GF-D8 (cell line): ENCODE measurements at regions not wholly inside any gene's neighbourhood (a gene's known extent, or its start where the extent isn't known, plus 50 kb on each side); places are given as distances from the start of the nearest gene placed in this dataset.

Source experiments
- DNase-seq: peaks from one replicate; lab custom pipeline; 2025; lab: John Stamatoyannopoulos, UW

DNA sequence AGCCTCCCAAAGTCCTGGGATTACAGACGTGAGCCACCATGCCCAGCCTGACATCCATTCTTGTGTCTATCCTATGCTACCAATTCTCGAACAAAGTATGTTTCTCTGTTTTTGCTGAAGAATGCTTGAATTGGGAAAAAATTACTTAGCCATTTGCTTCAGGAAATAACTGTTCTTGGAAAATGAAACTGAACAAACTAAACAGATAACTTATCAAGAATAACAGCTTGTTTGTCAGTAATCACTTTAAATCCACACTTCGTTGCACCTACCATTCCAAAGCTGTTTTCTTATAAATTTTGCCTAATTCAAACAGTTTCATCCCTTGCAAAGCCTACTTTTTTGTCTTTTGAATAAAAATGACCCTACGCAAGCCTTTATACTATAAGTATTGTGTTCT, 672.9 kb downstream of the SUCLG1 start:
- no peak for DNase-seq

DNA sequence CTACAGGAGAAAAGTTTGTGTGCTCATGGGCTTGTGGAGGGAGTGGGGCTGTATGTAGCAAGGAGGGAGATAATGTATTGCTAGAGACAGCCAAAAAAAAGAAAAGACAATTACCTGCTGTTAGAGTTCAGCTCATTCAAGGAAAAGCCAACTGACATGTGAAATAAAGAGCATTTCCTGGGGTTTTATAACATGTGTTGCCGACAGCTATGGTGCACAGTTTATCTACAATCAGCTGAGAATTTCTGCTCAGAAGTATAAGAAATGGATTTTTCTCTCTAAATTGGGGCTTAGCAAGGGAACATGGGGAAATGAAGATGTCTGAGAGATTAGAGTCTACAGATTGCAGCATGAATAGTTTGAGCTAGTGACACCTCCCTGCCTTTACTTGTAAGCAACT, 674.1 kb downstream of the SUCLG1 start:
- DNase-seq = no peak

DNA sequence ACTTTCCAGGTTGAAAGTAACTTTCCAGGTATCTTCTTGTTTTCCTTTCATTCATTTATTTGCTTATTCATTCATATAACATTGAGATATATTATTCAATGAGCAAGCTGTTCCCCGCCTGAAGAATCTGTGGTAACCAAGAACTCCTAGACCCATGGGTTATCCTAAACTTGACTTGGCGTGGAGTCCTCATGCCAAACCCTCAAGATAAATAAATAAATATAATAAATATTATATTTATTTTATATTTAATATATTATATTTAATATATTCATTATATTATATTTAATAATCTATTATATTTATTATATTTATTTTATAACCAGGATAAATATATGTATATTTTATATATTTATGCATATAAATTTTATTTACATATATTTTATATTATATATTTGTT, 674.8 kb downstream of the SUCLG1 start:
- DNase-seq = no peak

DNA sequence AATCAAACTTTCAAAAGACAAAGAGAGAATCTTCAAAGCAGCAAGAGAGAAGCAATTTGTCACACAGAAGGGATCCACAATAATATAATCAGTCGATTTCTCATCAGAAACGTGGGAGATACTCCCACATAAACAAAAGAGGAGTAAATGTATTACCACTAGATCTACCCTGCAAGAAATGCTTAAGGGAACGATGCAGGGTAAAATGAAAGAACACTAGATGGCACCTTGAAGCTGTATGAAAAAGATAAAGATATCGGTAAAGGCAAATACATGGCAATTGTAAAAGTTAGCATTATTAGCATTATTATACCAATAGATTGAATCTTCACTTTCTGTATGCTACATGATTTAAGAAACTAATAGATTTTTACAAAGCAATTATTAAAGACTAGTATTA, 677.0 kb downstream of the SUCLG1 start:
- no peak for DNase-seq

DNA sequence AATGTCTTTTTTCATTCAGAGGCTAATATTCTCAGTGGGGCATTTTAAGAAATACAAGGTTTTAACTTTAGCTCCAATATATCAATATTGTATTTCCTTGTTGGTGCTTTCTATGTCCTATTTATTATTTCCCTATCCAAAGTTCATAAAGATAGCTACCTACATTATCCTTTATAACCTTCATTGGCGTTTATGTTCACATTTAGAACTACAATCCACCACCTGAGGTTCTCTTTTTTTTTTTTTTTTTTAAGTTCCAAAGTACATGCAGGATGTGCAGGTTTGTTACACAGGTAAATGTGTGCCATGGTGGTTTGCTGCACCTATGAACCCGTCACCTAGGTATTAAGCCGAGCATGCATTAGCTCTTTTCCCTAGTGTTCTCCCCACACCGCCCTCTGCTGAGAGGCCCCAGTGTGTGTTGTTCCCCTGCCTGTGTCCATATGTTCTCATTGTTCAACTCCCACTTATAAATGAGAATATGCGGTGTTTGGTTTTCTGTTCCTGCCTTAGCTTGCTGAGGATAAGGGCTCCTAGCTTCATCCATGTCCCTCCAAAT, 694.6 kb downstream of the SUCLG1 start:
- no peak for DNase-seq

DNA sequence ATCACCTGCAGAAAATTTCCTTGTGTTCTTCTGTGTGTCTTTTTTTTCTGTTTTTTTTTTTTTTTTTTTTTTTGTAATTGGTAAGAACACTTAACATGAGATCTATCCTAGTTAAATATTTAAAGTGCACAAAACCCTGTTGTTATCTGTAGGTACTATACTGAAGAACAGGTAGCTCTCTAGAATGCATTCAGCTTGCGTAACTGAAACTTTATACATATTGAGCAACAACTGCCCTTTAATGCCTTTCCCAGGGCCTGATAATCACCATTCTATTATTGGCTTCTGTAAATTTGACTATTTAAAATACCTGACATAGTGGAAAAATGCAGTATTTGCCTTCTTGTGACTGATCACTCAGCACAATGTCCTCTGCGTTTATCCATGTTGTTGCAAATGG, 701.8 kb downstream of the SUCLG1 start:
- no peak for DNase-seq

DNA sequence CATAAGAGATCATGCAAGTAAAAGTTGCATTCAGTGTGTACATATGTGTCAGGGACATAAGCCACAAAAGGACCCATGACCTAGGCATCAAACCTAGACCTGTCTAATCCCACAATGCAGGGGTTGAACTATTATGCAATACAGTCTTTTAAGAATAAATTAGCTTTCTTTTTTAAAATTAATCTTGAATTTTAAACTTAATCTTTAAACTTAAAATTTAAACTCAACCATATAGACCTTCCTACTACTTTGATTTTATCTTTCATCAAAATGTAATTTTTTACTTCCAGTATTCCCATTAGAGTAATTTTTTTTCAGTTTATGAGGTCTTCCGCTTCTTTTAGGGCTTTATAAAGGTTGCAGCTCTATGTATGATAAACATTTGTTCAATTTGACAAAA, 702.9 kb downstream of the SUCLG1 start:
- DNase-seq = no peak

DNA sequence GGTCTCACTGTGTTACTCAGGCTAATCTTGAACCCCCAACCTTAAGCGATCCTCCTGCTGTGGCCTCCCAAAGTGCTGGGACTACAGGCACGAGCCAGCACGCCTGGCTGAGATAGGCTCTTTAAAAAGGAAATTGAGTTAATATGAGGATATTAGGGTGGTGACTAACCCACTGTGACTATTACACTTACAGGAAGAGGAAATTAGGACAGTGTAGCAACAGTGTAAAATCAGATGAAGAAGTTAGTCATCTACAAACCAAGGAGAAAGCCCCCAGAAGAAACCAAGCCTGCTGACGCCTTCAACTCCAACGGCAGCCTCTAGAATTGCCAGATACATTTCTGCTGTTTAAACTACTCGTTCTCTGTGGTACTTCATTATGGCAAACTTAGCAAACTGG, 711.9 kb downstream of the SUCLG1 start:
- no peak for DNase-seq

DNA sequence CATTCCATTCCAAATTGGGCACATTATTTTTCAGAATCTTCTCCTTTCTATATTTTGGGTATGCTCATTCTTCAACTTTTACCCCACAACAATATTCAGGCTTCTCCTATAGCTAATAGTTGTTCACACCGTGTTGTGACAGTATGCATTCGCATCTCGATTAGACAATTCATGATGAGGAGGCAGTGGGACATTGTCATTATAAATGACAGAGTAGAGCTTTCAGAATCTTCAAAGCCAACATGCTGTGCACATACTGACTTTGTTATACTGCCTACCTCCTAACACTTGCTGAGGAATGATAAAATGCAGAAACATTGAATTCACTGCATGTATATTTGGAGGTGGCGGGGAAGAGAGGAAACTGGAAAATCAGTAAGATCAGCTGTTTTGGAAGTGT, 714.2 kb downstream of the SUCLG1 start:
- no peak for DNase-seq

DNA sequence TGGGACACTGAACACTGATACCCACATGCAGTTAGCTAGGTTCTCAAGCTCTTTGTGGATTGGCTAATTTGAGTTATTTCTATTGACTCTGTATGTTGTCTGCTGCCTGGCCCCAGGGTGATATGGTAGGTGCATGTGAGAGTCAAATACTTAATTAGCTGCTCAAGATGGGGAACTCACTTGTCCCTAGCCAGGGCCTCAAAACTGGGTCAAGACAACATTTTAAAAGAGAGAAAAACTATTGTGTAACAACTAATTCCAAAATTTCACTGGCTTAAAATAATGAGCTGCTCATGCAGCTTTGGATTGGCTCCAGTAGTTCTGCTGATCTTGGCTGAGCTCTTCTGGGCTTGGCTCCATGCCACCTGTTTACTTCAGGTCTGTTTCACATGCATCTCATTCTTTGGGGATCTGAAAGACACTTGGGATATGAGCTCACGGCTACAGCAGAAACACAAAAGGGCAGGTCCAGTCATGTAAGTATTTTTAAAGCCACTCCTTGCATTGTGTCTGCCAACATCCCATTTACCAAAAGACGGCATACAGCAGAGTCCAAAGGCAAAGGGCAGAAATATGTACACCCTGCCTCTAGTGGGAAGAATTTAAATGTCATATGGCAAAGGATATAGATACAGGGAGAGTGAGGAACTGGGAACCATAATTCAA, 716.8 kb downstream of the SUCLG1 start:
- DNase-seq = no peak

DNA sequence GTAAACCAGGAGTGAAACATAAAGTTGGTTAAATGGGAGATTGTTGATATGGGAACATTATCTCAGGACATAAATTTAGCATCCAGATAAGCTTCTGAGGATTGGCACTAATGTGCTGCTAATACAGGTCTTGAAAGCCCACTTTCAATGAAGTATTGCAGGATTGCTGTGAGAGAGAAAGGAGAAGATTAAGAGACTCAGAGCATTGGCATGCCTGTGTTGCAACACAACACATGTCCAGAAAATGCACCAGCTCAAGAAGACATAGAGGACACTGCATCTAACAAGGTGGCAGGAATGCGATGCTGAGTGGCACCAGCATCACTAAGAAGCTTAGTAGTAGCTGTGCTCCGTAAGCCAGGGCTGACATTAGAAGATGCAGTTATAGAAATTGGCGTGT, 728.9 kb downstream of the SUCLG1 start:
- no peak for DNase-seq

DNA sequence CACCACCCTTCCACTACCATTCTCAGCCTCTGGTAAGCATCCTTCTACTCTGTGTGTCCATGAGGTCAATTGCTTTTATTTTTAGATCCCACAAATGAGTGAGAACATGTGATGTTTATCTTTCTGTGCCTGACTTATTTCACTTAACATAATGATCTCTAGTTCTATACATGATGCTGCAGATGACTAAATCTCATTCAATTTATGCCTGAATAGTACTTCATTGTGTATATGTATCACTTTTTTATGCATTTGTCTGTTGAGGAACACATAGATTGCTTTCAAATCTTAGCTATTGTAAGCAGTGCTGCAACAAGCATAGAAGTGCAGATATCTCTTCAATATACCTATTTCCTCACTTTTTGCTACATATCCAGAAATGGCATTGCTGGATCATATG, 733.3 kb downstream of the SUCLG1 start:
- no peak for DNase-seq

DNA sequence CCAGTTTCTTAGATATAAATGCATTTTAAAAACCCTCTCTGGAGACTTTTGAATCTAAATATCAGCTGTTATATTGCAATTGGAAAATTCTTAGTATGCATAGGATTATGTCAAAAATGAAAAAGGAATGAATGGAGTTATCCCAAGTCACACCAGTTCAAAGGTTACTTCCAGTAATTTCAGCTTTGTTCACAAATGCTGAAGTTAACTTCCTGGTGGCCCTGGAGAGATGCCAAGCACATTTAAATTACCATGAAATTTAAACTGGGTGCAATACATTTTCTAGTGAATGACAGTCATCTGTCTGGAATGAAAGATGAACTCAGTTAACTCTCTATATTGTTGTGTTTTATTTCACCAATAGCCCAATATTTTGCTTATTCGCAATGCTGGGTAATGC, 753.9 kb downstream of the SUCLG1 start:
- DNase-seq = no peak

DNA sequence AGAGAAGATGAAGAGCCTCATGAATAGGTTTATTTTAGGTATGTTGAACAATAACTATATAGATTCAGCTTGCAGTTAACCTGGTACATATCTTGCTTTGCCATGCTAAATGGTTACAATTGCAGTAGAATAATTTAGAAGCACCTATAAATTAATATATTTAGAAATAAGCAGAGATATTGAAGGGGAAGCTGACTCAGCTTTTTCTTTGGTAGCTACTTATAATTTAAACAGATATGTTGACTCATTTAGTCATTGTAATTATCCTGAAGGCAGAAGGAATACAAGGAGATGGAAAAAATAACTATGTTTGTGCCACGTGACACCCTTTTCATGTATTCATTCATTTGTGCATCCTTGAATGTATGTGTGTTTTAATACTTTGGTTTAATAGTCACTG, 755.5 kb downstream of the SUCLG1 start:
- no peak for DNase-seq

DNA sequence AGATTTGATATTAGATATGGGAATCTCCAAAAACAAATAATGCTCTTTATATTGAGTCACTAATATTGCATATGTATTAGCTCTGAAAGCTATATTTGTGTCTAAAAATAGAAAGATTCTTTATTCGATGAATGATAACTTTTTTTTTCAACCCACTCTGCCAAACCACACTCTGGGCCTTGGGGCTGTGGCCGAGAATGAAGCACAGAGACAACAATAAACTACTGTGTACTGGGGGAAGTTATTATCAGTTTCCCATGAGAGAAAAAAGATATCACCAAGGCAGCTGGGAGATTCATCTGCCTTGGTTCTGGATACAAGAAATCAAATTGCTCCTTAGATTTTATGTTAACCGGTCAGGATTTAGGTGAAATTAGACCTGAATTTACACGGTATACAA, 762.2 kb downstream of the SUCLG1 start:
- no peak for DNase-seq

DNA sequence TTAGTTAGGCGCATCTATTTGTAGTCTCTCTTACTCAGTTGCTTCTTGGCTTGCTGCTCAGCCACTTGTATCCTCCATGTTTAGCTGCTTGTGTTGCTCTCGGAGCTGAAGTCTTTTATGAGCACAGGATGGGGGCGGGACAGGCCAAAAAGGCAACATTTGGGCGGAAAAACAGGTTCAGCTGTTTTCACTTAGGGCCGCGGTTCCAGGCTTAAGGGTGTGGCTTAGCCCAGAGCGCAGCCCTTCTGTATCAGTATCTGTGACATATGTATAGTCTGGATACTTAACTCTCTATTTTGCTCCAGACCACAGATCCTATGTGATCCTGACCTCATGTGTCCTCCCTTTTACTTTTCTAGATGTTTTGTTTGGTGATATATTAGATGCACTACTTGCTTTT, 763.5 kb downstream of the SUCLG1 start:
- no peak for DNase-seq

DNA sequence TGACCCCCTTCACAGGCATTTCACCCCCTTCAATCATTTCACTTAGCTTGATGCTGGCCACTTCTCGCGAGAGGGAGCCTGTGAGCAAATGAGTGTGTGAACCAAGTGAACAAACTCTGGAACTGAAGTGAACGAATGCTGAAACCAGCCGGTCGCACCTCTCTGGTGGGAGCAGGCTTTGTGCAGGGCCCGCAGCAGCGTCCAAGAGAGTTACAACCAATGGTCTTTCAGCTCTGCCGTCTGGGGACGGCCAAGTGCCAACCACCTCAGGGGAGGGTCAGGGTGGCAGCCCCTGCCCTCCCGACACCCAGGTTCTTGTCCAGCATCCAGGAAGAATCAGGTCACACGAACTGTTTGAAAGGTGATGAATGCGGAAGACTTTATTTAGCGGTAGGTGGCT, 764.0 kb downstream of the SUCLG1 start:
- DNase-seq = no peak

DNA sequence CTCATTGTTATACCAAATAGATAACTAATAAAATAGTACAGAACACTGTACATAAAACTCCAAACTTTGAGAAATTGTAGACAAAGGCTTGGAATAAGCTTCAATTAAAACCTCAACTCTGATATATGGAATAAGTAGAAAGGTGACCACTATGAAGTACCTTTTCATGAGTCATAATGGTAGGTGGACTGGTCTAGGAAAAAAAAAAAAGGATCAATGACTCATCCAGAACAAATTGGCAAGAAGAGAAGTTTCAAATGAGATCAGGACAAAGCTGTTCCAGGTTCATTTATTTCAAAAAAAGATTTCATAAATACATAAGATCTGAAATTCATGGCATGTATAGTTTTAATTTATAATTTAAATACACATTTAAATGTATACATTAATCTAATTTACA, 769.7 kb downstream of the SUCLG1 start:
- DNase-seq = no peak

DNA sequence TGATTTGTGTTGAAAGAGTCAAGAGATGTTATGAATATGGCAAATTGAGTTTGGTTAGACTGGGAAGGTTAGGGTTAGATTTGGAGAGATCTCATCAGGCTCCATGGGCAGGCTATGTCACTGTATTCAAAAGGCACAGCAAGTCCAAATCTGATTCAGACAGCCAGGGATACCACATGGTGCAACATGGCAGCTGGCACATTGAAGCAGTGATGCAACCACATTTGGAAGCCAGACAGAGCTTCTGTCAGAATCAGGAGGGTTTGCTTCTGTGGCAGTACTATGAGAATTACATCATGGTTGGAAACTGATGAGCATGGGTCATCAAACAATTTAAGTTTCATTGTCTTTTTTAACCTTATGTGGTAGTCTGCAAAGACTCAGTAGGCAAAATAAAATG, 772.2 kb downstream of the SUCLG1 start:
- DNase-seq = no peak

DNA sequence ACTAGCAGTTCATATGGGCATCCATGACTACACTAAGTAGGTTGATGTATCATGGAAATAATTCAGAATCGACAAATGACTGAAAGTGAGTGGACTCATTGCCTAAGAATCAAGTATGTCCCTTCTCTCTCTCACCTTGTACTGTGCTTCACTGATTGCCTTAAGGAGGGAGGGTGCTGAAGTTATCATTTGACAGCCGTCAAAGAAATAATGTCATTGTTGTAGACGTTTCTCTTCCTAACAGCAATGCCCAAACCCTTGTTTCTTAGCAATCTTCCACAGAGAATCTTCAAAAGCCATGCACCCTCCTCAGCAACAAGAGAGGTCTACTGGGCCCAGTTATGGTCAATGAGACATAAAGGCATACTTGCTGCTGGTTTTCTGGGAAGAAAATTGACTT, 785.0 kb downstream of the SUCLG1 start:
- no peak for DNase-seq

DNA sequence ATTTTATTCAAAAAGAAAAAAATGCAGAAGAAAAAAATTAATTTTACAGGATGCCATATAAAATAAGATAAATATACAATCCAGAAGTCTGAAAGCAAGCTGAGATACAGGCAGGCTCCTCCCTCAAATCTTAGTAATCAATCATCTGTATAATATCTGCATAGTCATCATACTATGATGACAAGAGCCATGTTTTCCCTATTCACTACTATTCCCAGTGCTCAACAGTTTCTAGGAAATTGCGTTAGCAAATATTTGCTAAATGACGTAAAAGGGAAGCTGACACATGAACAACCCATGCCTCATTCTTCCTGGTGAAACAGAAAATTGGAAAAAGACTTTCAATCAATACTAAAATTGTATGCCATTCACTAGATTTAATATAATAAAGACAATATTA, 793.2 kb downstream of the SUCLG1 start:
- DNase-seq = no peak

DNA sequence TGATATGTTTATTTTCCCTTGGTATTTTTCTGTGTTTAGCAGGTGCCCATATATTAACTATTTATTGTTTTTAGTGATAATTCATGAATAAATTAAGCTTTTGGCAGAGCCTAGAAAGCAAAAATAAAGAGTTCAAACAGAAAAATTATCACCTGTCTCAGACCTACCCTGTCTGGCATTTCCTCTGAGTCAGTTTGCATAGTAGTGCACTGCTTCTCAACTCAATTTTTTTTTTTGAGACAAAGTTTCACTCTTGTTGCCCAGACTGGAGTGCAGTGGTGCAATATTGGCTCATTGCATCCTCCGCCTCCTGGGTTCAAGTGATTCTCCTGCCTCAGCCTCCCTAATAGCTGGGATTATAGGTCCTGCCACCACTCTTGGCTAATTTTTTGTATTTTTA, 793.9 kb downstream of the SUCLG1 start:
- no peak for DNase-seq

DNA sequence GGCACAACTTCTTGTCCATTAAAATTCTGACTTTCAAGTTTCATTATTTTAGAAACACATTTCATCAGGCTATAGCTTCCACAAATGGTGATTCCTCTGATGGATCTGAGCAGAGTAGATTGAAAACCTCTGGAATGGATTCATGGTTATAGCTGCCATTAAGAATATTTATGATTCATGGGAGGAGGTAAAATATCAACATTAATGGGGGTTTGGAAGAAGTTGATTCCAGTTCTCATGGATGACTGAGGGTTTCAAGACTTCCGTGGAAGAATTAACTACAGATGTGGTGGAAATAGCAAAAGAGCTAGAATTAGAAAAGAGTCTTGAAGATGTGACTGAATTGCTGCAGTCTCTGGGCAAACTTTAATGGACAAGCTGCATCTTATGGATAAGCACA, 797.4 kb downstream of the SUCLG1 start:
- DNase-seq = no peak

DNA sequence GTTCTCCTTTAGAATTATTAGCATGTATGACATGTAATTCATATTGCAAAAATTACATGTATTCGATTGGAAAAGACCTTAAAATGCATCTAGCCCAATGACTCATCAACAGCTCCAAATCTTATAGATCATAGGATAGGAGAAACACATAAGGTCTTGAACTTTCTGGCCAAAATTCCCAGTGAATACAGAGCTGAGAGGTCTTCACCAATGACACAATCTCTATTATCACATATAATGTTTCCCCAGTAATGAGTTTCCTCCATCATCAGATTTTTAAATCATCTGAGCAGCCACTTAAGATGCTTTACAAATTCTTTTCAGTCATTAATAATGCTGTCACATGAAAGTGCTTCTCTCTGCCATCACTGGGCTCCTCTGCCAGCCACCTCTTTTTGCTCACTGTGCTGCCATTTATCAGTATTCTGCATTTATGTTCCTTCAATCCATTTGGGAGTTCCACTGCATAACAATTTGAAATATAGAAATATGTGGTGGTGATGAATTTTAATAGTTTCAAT, 804.9 kb downstream of the SUCLG1 start:
- no peak for DNase-seq
